HL-60/S4 (cell line): ENCODE measurements at regions not wholly inside any gene's neighbourhood (a gene's known extent, or its start where the extent isn't known, plus 50 kb on each side); places are given as distances from the start of the nearest gene placed in this dataset.

Experiments used
- in situ Hi-C: fragments of 300-500 bp; cut with MboI; formaldehyde crosslinking; loops from 2 replicates; pipeline ENCODE4 v1.14.3; 2022; ENCODE audit warnings: low sequenced_read_pairs

GRCh38 chr2:34098256-34098655, 499.2 kb upstream of the FAM98A start:
- in situ Hi-C loops, result no loop called here

GRCh38 chr2:34096562-34097171, 497.6 kb upstream of the FAM98A start:
- in situ Hi-C loops, result no loop called here

GRCh38 chr2:34093790-34094189, 494.7 kb upstream of the FAM98A start:
- in situ Hi-C loops, result no loop called here

GRCh38 chr2:34070196-34070595, 471.1 kb upstream of the FAM98A start:
- in situ Hi-C loops, result no loop called here

GRCh38 chr2:34069604-34070003, 470.5 kb upstream of the FAM98A start:
- in situ Hi-C loops, result no loop called here

- in situ Hi-C loops, result no loop called here
These were observed 451.3 kb upstream of the FAM98A start for GRCh38 chr2:34050413-34050812.

GRCh38 chr2:34045101-34045655, 446.1 kb upstream of the FAM98A start:
- in situ Hi-C loops, result no loop called here

- in situ Hi-C loops, result no loop called here
These were observed 438.8 kb upstream of the FAM98A start for GRCh38 chr2:34037886-34038285.

GRCh38 chr2:34037157-34037556, 438.1 kb upstream of the FAM98A start:
- in situ Hi-C loops, result no loop called here

- in situ Hi-C loops, result no loop called here
These were observed 432.0 kb upstream of the FAM98A start for GRCh38 chr2:34031097-34031496.

GRCh38 chr2:34030273-34030672, 431.2 kb upstream of the FAM98A start:
- in situ Hi-C loops, result no loop called here

- in situ Hi-C loops, result no loop called here
These were observed 430.0 kb upstream of the FAM98A start for GRCh38 chr2:34029073-34029472.

- in situ Hi-C loops, result no loop called here
These were observed 426.1 kb upstream of the FAM98A start for GRCh38 chr2:34025196-34025595.

GRCh38 chr2:34012715-34013302, 413.7 kb upstream of the FAM98A start:
- in situ Hi-C loops, result loop anchor here (25.0 kb wide), 1 partner anchor 1399 kb away; no protein-coding TSS in a partner anchor

GRCh38 chr2:34011684-34012083, 412.6 kb upstream of the FAM98A start:
- in situ Hi-C loops, result loop anchor here (25.0 kb wide), 1 partner anchor 1401 kb away; no protein-coding TSS in a partner anchor

- in situ Hi-C loops, result loop anchor here (25.0 kb wide), 1 partner anchor 1406 kb away; no protein-coding TSS in a partner anchor
These were observed 406.8 kb upstream of the FAM98A start for GRCh38 chr2:34005901-34006300.

- in situ Hi-C loops, result loop anchor here (25.0 kb wide), 1 partner anchor 1407 kb away; no protein-coding TSS in a partner anchor
These were observed 405.8 kb upstream of the FAM98A start for GRCh38 chr2:34004936-34005335.

GRCh38 chr2:34003795-34004194, 404.7 kb upstream of the FAM98A start:
- in situ Hi-C loops, result loop anchor here (25.0 kb wide), 1 partner anchor 1409 kb away; no protein-coding TSS in a partner anchor

- in situ Hi-C loops, result loop anchor here (25.0 kb wide), 1 partner anchor 1411 kb away; no protein-coding TSS in a partner anchor
These were observed 402.5 kb upstream of the FAM98A start for GRCh38 chr2:34001557-34001956.

GRCh38 chr2:33984131-33984530, 385.0 kb upstream of the FAM98A start:
- in situ Hi-C loops, result no loop called here

- in situ Hi-C loops, result no loop called here
These were observed 379.4 kb upstream of the FAM98A start for GRCh38 chr2:33978471-33978870.

GRCh38 chr2:33975498-33975897, 376.4 kb upstream of the FAM98A start:
- in situ Hi-C loops, result no loop called here
